ENCODE measurements at regions not wholly inside any gene's neighbourhood (a gene's known extent, or its start where the extent isn't known, plus 50 kb on each side); places are given as distances from the start of the nearest gene placed in this dataset.

DNA sequence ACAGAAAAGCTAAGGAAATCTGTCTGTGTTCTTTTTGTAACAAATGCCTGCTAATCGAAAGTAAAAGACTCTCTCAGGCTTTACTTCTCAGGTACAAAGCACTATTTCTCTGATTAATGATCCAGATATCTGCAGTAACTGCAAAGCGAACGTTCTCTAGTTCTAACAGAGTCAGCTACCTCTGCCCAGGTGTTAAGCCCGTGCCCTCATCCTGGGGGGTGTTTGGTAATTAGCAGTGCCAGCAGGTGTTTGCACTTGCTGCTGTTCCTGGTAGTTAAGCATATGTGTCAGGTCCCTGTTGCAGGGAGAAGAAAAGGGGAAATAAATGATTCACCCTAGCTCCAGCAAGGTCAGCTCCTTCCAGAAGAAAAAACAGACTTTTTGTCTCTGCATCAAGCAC is 58.8 kb upstream of the CRIM1 start:
- no peaks in the 10 kb centered on the region for H3K36me3 ChIP-seq
- Mint-ChIP-seq H3K4me3 (no peak overlapping the region), H3K27me3 (ENCODE audit: insufficient read depth, low read depth) (peaks cover 4% of the 10 kb centered on the region), H3K4me1 (no peaks in the 10 kb centered on the region), H3K36me3 (no peaks in the 10 kb centered on the region), H3K9me3 (no peaks in the 10 kb centered on the region), H3K27ac (no peak overlapping the region)
- DNase-seq (ENCODE audit: low spot score): no peak
- H3K4me3 ChIP-seq: no peak overlapping the region
- H2AFZ ChIP-seq (replicated peaks): no peak overlapping the region
- no peaks in the 10 kb centered on the region for H4K20me1 ChIP-seq (ENCODE audit: low read depth)
- H3F3A ChIP-seq (ENCODE audit: low read depth): no peaks in the 10 kb centered on the region
- H3K79me2 ChIP-seq (ENCODE audit: low read depth): no peaks in the 10 kb centered on the region
- no peaks in the 10 kb centered on the region for H3K9me3 ChIP-seq (ENCODE audit: low read depth)
- H3K4me2 ChIP-seq: no peak overlapping the region
- no peak overlapping the region for H3K9ac ChIP-seq
- TF ChIP-seq EZH2phosphoT487 (IDR thresholded peaks at IDR 0.05): no peak
- no peak for TF ChIP-seq CTCF (IDR thresholded peaks at IDR 0.05)
- no peak for TF ChIP-seq EZH2 (IDR thresholded peaks at IDR 0.05)
- no peaks in the 10 kb centered on the region for H3K4me1 ChIP-seq
- no peaks in the 10 kb centered on the region for H3K27me3 ChIP-seq
- H3K27ac ChIP-seq: no peak overlapping the region

DNA sequence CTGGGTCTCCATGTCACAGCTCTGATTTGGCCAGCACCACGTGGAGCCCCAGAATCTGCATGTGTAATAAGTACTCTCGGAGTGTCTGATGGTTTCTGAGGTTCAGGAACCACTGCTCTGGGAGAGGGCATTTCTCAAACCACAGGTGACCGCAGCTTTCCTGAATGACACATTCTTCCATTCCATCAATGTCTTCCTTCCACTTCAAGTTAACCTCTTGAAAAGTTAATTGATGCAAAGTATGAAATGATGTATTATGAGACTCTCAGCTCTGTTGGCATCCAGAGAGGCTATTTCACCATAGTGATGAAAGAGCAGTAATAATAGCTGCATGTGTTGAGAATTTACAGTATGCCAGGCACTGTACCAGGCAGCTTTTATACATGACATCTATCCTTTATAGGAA is 61.3 kb upstream of the CRIM1 start:
- TF ChIP-seq EZH2 (IDR thresholded peaks at IDR 0.05) (no peak), EZH2phosphoT487 (IDR thresholded peaks at IDR 0.05) (no peak), CTCF (IDR thresholded peaks at IDR 0.05) (no peak)
- Mint-ChIP-seq H3K4me3 (no peak overlapping the region), H3K9me3 (no peaks in the 10 kb centered on the region), H3K4me1 (no peaks in the 10 kb centered on the region), H3K27ac (no peak overlapping the region), H3K36me3 (no peaks in the 10 kb centered on the region), H3K27me3 (ENCODE audit: insufficient read depth, low read depth) (peaks cover 4% of the 10 kb centered on the region)
- H3K4me2 ChIP-seq: no peak overlapping the region
- H3K9ac ChIP-seq: no peak overlapping the region
- H3K4me1 ChIP-seq: no peaks in the 10 kb centered on the region
- no peaks in the 10 kb centered on the region for H3K36me3 ChIP-seq
- H4K20me1 ChIP-seq (ENCODE audit: low read depth): no peaks in the 10 kb centered on the region
- H3K79me2 ChIP-seq (ENCODE audit: low read depth): no peaks in the 10 kb centered on the region
- no peak overlapping the region for H3K27ac ChIP-seq
- H3K27me3 ChIP-seq: no peaks in the 10 kb centered on the region
- DNase-seq (ENCODE audit: low spot score): no peak
- H3F3A ChIP-seq (ENCODE audit: low read depth): no peaks in the 10 kb centered on the region
- no peak overlapping the region for H3K4me3 ChIP-seq
- no peak overlapping the region for H2AFZ ChIP-seq (replicated peaks)
- H3K9me3 ChIP-seq (ENCODE audit: low read depth): no peaks in the 10 kb centered on the region

DNA sequence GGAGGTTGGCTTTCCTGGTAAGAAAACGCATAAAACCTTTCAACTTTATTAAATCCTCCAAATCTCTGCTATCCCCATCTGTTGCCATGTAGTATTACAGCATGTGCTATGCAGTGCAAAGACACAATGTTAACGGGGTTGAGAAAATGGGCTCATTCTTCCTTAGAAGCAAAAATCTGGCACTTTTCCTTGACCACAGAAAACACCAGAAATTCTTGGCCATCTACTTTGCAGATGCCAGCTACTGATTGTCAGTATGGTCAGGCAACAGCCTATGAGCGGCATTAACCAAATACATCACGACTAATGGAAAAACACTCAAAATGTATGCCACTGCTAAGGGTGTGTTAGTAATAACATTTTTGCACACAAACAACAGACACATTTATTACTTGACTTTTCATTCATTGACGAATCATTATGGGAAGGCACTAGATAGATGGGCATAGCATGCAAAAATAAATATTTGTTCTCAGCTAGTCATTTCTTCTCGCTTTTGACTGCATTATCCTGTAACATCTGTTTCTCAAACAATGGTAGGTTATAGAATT is 65.2 kb upstream of the CRIM1 start:
- no peaks in the 10 kb centered on the region for H3K36me3 Mint-ChIP-seq
- H3K9ac ChIP-seq: no peak overlapping the region
- H3K4me3 ChIP-seq: no peak overlapping the region

More for the DNA sequence above, 65.2 kb upstream of the CRIM1 start:
- Histone ChIP-seq H3K27me3 (no peaks in the 10 kb centered on the region), H3K79me2 (ENCODE audit: low read depth) (no peaks in the 10 kb centered on the region), H3K27ac (no peak overlapping the region), H3K9me3 (ENCODE audit: low read depth) (no peaks in the 10 kb centered on the region), H3F3A (ENCODE audit: low read depth) (no peaks in the 10 kb centered on the region), H3K4me2 (no peak overlapping the region), H2AFZ (replicated peaks) (no peak overlapping the region), H3K36me3 (no peaks in the 10 kb centered on the region), H4K20me1 (ENCODE audit: low read depth) (no peaks in the 10 kb centered on the region), H3K4me1 (no peaks in the 10 kb centered on the region)
- Mint-ChIP-seq H3K27ac (no peak overlapping the region), H3K4me3 (no peak overlapping the region), H3K27me3 (ENCODE audit: insufficient read depth, low read depth) (peaks cover 2% of the 10 kb centered on the region), H3K4me1 (no peaks in the 10 kb centered on the region), H3K9me3 (peaks cover under 1% of the 10 kb centered on the region)
- no peak for DNase-seq (ENCODE audit: low spot score)
- TF ChIP-seq CTCF (IDR thresholded peaks at IDR 0.05) (no peak), EZH2 (IDR thresholded peaks at IDR 0.05) (no peak), EZH2phosphoT487 (IDR thresholded peaks at IDR 0.05) (no peak)

All from neural progenitor cell (in vitro differentiated cells).